PFSK-1 (cell line): ENCODE measurements at regions not wholly inside any gene's neighbourhood (a gene's known extent, or its start where the extent isn't known, plus 50 kb on each side); places are given as distances from the start of the nearest gene placed in this dataset.

Source experiments
- POLR2AphosphoS5 ChIP-seq: IDR thresholded peaks from 2 replicates; pipeline ENCODE4 v1.6.1; 2012; ENCODE audit warnings: low read depth, mild to moderate bottlenecking, control low read depth, low read length, moderate library complexity
- REST ChIP-seq, 2 experiments: IDR thresholded peaks; 2 replicates each; pipeline versions ENCODE4 v1.6.1 to v1.8.0; 2011 to 2012; ENCODE audit warnings: low read depth in 2 of 2, low read length in 2 of 2, control low read depth in 1 of 2, inconsistent platforms in 1 of 2, mild to moderate bottlenecking in 1 of 2, moderate library complexity in 1 of 2; ENCODE audit not compliant: insufficient read depth in 1 of 2
- SIN3A ChIP-seq: IDR thresholded peaks from 2 replicates; pipeline ENCODE4 v1.6.1; 2012; ENCODE audit warnings: mild to moderate bottlenecking, low read length, moderate library complexity, borderline replicate concordance; ENCODE audit not compliant: insufficient read depth

GRCh38 chr13:62357887-62358645, 942.4 kb upstream of the PCDH20 start:
- TF ChIP-seq REST (IDR thresholded peaks at IDR 0.05; ENCODE audit: insufficient read depth in 1 of 2, low read depth in 2 of 2, low read length in 2 of 2) (no peak), POLR2AphosphoS5 (no peak), SIN3A (no peak)
